Erythroblast (primary cell): ENCODE measurements at regions not wholly inside any gene's neighbourhood (a gene's known extent, or its start where the extent isn't known, plus 50 kb on each side); places are given as distances from the start of the nearest gene placed in this dataset.

Source experiments
- GATA1 ChIP-seq: IDR thresholded peaks from 2 replicates; pipeline ENCODE4 v1.6.1; 2011; ENCODE audit warnings: low read depth, mild to moderate bottlenecking, control low read depth, low read length, moderate library complexity
- POLR2A ChIP-seq: IDR thresholded peaks from 2 replicates; pipeline ENCODE4 v1.6.1; 2011; ENCODE audit warnings: mild to moderate bottlenecking, low read length

- TF ChIP-seq POLR2A (no peak), GATA1 (no peak)
Measured at GRCh38 chr11:44466531-44467205, 98.8 kb upstream of the CD82 start.
